ENCODE measurements at regions not wholly inside any gene's neighbourhood (a gene's known extent, or its start where the extent isn't known, plus 50 kb on each side); places are given as distances from the start of the nearest gene placed in this dataset.

GRCh38 chr7:36090976-36091873, 61.8 kb upstream of the EEPD1 start:
- DNase-seq (ENCODE audit: extremely low spot score in 2 of 2) = no peak
- Histone ChIP-seq H3K27ac (no peak overlapping the region), H3K9me3 (no peaks in the 10 kb centered on the region), H3K4me3 (no peak overlapping the region), H3K27me3 (no peaks in the 10 kb centered on the region), H3K4me1 (no peaks in the 10 kb centered on the region), H3K36me3 (no peaks in the 10 kb centered on the region)
- TF ChIP-seq POLR2A (IDR thresholded peaks at IDR 0.05) (no peak), POLR2AphosphoS5 (IDR thresholded peaks at IDR 0.05; ENCODE audit: insufficient read depth in 1 of 2, low read depth in 1 of 2) (no peak)
- TF ChIP-seq, protein P1, sequence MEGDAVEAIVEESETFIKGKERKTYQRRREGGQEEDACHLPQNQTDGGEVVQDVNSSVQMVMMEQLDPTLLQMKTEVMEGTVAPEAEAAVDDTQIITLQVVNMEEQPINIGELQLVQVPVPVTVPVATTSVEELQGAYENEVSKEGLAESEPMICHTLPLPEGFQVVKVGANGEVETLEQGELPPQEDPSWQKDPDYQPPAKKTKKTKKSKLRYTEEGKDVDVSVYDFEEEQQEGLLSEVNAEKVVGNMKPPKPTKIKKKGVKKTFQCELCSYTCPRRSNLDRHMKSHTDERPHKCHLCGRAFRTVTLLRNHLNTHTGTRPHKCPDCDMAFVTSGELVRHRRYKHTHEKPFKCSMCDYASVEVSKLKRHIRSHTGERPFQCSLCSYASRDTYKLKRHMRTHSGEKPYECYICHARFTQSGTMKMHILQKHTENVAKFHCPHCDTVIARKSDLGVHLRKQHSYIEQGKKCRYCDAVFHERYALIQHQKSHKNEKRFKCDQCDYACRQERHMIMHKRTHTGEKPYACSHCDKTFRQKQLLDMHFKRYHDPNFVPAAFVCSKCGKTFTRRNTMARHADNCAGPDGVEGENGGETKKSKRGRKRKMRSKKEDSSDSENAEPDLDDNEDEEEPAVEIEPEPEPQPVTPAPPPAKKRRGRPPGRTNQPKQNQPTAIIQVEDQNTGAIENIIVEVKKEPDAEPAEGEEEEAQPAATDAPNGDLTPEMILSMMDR (IDR thresholded peaks at IDR 0.05) = no peak
- intact Hi-C loops (cut with DNase I) = no loop called here

- H3K9me3 ChIP-seq = no peaks in the 10 kb centered on the region
- DNase-seq (ENCODE audit: extremely low spot score in 2 of 2) = no peak
- no peaks in the 10 kb centered on the region for H3K4me1 ChIP-seq
- intact Hi-C loops (cut with DNase I) = no loop called here
- H3K36me3 ChIP-seq = no peaks in the 10 kb centered on the region
- H3K27me3 ChIP-seq = no peaks in the 10 kb centered on the region
- H3K4me3 ChIP-seq = no peak overlapping the region
- H3K27ac ChIP-seq = no peak overlapping the region
- no peak for TF ChIP-seq POLR2A (IDR thresholded peaks at IDR 0.05)
- TF ChIP-seq, protein P1 (IDR thresholded peaks at IDR 0.05) = no peak
- no peak for TF ChIP-seq POLR2AphosphoS5 (IDR thresholded peaks at IDR 0.05; ENCODE audit: insufficient read depth in 1 of 2, low read depth in 1 of 2)
Measured at GRCh38 chr7:36091874-36092176, 61.2 kb upstream of the EEPD1 start.

DNA sequence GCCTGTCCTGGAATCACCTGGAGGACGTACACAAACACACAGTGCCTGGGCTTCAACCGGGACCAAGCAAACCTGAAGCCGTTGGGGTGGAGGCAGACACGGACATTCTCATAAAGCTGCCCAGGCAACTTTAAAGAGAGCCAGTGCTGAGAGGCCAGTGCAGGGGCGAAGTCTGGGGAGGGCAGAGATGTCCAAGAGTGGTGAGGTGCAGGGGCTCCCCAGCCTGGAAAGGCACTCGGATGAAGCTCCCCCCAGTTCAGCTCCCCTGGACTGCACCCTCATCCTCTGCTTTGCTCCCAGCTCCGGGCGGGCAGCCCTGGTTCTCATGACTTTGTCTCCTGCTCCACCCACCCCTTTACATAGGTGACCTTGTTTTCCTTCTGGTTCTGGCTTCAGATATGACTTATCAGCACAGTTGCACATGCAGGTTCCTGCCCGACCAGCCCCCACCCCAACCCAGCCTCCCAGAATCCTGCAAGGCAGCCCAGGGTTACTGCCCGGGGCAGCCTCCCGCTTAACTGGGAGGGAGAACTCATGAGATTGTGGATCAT, 60.8 kb upstream of the EEPD1 start:
- Histone ChIP-seq H3K27ac (no peak overlapping the region), H3K36me3 (no peaks in the 10 kb centered on the region), H3K27me3 (no peaks in the 10 kb centered on the region), H3K9me3 (no peaks in the 10 kb centered on the region), H3K4me1 (no peaks in the 10 kb centered on the region), H3K4me3 (no peak overlapping the region)
- DNase-seq (ENCODE audit: extremely low spot score in 2 of 2) = no peak
- TF ChIP-seq POLR2A (IDR thresholded peaks at IDR 0.05) (no peak), POLR2AphosphoS5 (IDR thresholded peaks at IDR 0.05; ENCODE audit: insufficient read depth in 1 of 2, low read depth in 1 of 2) (no peak)
- TF ChIP-seq, protein P1 (IDR thresholded peaks at IDR 0.05) = no peak
- intact Hi-C loops (cut with DNase I) = no loop called here

DNA sequence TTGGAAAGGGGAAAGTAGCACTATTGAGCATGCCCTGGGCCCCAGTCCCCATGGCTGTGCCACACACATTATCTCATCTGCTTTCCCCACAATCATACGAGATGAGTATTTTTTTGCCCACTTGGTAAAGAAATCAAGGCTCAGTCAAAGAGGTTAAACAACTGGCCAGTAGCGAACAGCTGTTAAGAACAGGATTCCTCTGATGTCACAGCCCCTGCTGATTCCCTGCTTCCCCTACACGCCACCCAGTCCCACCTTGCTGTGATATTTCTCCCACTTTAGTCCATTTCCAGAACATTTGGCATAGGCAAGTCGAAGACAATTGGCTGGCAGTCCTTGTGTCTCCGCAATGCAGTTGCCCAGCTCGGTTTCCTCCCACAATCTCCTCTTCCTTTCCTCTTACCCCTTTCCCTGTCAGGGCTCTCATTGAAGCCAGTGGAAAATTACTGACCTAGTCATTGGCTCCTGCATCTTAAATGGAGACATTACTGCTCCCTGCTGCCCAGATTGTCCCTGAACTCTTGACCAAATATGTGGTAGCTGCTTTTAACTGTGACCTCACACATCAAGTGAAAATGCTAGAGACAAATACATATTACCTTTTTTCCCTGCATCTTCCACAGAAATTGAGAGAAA, 56.5 kb upstream of the EEPD1 start:
- H3K36me3 ChIP-seq = no peaks in the 10 kb centered on the region
- H3K4me3 ChIP-seq = no peak overlapping the region
- no peak for TF ChIP-seq POLR2AphosphoS5 (IDR thresholded peaks at IDR 0.05; ENCODE audit: insufficient read depth in 1 of 2, low read depth in 1 of 2)
- TF ChIP-seq, protein P1 (IDR thresholded peaks at IDR 0.05) = no peak
- no peaks in the 10 kb centered on the region for H3K9me3 ChIP-seq
- H3K27me3 ChIP-seq = no peaks in the 10 kb centered on the region
- no peak for DNase-seq (ENCODE audit: extremely low spot score in 2 of 2)
- no peaks in the 10 kb centered on the region for H3K4me1 ChIP-seq
- H3K27ac ChIP-seq = no peak overlapping the region
- intact Hi-C loops (cut with DNase I) = no loop called here

DNA sequence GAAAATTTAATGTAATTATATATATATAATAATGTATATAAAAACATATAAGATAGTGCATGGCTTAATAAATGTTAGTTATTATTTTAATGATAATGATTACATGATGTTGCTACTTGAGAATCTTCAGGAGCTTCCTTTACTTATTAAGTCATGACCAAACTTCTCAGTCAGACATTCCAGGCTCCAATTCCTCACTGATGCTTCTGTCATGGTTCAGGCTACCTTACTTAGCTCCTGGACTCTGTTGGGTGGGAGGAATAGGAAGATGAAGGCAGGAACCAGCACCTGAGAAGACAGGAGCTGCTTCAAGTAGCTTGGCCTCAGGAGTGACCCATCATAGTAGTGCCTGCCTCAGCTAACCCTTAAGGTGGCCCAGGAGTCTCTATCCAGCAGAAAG, 55.0 kb upstream of the EEPD1 start:
- Histone ChIP-seq H3K36me3 (no peaks in the 10 kb centered on the region), H3K4me3 (no peak overlapping the region), H3K27ac (no peak overlapping the region), H3K9me3 (no peaks in the 10 kb centered on the region), H3K4me1 (no peaks in the 10 kb centered on the region), H3K27me3 (no peaks in the 10 kb centered on the region)
- TF ChIP-seq, protein P1 (IDR thresholded peaks at IDR 0.05) = no peak
- TF ChIP-seq POLR2A (IDR thresholded peaks at IDR 0.05) (no peak), POLR2AphosphoS5 (IDR thresholded peaks at IDR 0.05; ENCODE audit: insufficient read depth in 1 of 2, low read depth in 1 of 2) (no peak)
- DNase-seq (ENCODE audit: extremely low spot score in 2 of 2) = no peak
- intact Hi-C loops (cut with DNase I) = no loop called here
